Keratinocyte (primary cell): ENCODE measurements at regions not wholly inside any gene's neighbourhood (a gene's known extent, or its start where the extent isn't known, plus 50 kb on each side); places are given as distances from the start of the nearest gene placed in this dataset.

Experiments used
- DNase-seq: peaks from one replicate; pipeline ENCODE4 v3.0.0-alpha.2; 2011; ENCODE audit warnings: low read depth, missing footprints, low spot score
- FAIRE-seq: peaks from 2 replicates; lab custom pipeline; 2011; peaks lifted over from hg19 to GRCh38; lab: Jason Lieb, UNC
- H2AFZ ChIP-seq: 2 replicates; pipeline ENCODE4 v1.6.0; 2012; ENCODE audit warnings: low read length, control low read depth, inconsistent platforms; ENCODE audit not compliant: control insufficient read depth
- H3K27ac ChIP-seq: 2 replicates; pipeline ENCODE4 v1.5.1; 2011; ENCODE audit warnings: low read length; ENCODE audit not compliant: control insufficient read depth, insufficient read depth
- H3K27me3 ChIP-seq: 3 replicates; pipeline ENCODE4 v1.6.0; 2011; ENCODE audit warnings: low read length; ENCODE audit not compliant: control insufficient read depth, insufficient read depth; ENCODE audit errors: extremely low read depth
- H3K36me3 ChIP-seq, 2 experiments: 2 replicates in 1 of 2; 3 replicates in 1 of 2; pipeline ENCODE4 v1.5.1; 2011; ENCODE audit warnings: low read length in 2 of 2, mild to moderate bottlenecking in 1 of 2; ENCODE audit not compliant: control insufficient read depth in 2 of 2, insufficient read depth in 2 of 2; ENCODE audit errors: extremely low read depth in 1 of 2
- H3K4me1 ChIP-seq: 3 replicates; pipeline ENCODE4 v1.5.1; 2011; ENCODE audit warnings: low read length; ENCODE audit not compliant: control insufficient read depth, insufficient read depth; ENCODE audit errors: extremely low read depth
- H3K4me2 ChIP-seq: 3 replicates; pipeline ENCODE4 v1.6.0; 2011; ENCODE audit warnings: low read depth, low read length; ENCODE audit not compliant: control insufficient read depth, insufficient read depth; ENCODE audit errors: extremely low read depth
- H3K4me3 ChIP-seq, 3 experiments: fragments of 200-600 bp in 1 of 3; sonication (generic) in 1 of 3; 2 replicates in 2 of 3; 3 replicates in 1 of 3; pipeline ENCODE4 v1.5.1; 2011 to 2016; ENCODE audit warnings: low read length in 3 of 3, mild to moderate bottlenecking in 3 of 3, control low read depth in 2 of 3, inconsistent platforms in 1 of 3, low read depth in 1 of 3, mixed read lengths in 1 of 3, mixed run types in 1 of 3, moderate library complexity in 1 of 3; ENCODE audit not compliant: control insufficient read depth in 2 of 3, insufficient read depth in 2 of 3; ENCODE audit errors: extremely low read depth in 1 of 3
- H3K79me2 ChIP-seq: 2 replicates; pipeline ENCODE4 v1.6.0; 2012; ENCODE audit warnings: low read length; ENCODE audit not compliant: control insufficient read depth, insufficient read depth
- H3K9ac ChIP-seq: 3 replicates; pipeline ENCODE4 v1.6.0; 2011; ENCODE audit warnings: low read length; ENCODE audit not compliant: control insufficient read depth, insufficient read depth; ENCODE audit errors: extremely low read depth
- H3K9me1 ChIP-seq: 3 replicates; pipeline ENCODE4 v1.6.0; 2011; ENCODE audit warnings: low read length; ENCODE audit not compliant: control insufficient read depth, insufficient read depth; ENCODE audit errors: extremely low read depth
- H3K9me3 ChIP-seq: 2 replicates; pipeline ENCODE4 v1.5.1; 2012; ENCODE audit warnings: low read depth, low read length; ENCODE audit not compliant: control insufficient read depth
- H4K20me1 ChIP-seq: 3 replicates; pipeline ENCODE4 v1.6.0; 2011; ENCODE audit warnings: low read length; ENCODE audit not compliant: control insufficient read depth, insufficient read depth; ENCODE audit errors: extremely low read depth
- EZH2 ChIP-seq: IDR thresholded peaks from one replicate; pipeline ENCODE4 v1.6.1; 2012; ENCODE audit warnings: inconsistent platforms, mild to moderate bottlenecking, low read length, moderate library complexity
- dilution Hi-C: fragments of 300-500 bp; cut with MboI; formaldehyde crosslinking; loops from one replicate; pipeline ENCODE4 v1.7.0; 2020; ENCODE audit warnings: low sequenced_read_pairs; ENCODE audit not compliant: extremely low pct_ligation_motif_present
- TF ChIP-seq, protein P1 (sequence below), 3 experiments: IDR thresholded peaks in 1 of 3; conservative IDR thresholded peaks in 1 of 3; optimal IDR thresholded peaks in 1 of 3; 2 replicates in 2 of 3; 3 replicates in 1 of 3; pipeline versions ENCODE3 to v1.5.1; 2011; ENCODE audit warnings: low read length in 3 of 3, mild to moderate bottlenecking in 3 of 3, moderate library complexity in 2 of 3, control low read depth in 1 of 3, inconsistent platforms in 1 of 3; ENCODE audit not compliant: insufficient read depth in 2 of 3; ENCODE audit errors: extremely low read depth in 1 of 3

DNA sequence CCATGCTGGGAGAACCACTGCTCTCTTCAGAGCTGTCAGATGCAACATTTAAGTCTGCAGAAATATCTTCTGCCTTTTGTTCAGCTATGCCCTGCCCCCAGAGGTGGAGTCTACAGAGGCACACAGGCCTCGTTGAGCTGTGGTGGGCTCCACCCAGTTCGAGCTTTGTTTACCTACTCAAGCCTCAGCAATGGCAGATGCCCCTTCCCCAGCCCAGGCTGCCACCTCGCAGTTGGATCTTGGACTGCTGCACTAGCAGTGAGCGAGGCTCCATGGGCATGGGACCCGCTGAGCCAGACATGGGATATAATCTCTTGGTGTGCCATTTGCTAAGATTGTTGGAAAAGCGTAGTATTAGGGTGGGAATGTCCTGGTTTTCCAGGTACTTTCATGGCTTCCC, 229.1 kb upstream of the C11orf87 start:
- Histone ChIP-seq H3K27ac (no peak overlapping the region), H3K9me1 (no peaks in the 10 kb centered on the region), H3K4me2 (no peak overlapping the region), H3K9me3 (no peaks in the 10 kb centered on the region), H3K79me2 (no peaks in the 10 kb centered on the region), H4K20me1 (no peaks in the 10 kb centered on the region), H3K4me1 (no peaks in the 10 kb centered on the region), H3K36me3 (no peaks in the 10 kb centered on the region), H2AFZ (no peak overlapping the region), H3K9ac (no peak overlapping the region), H3K27me3 (no peaks in the 10 kb centered on the region), H3K4me3 (no peak overlapping the region)
- no peak for DNase-seq
- FAIRE-seq = no peak
- TF ChIP-seq EZH2 = no peak
- TF ChIP-seq, protein P1, sequence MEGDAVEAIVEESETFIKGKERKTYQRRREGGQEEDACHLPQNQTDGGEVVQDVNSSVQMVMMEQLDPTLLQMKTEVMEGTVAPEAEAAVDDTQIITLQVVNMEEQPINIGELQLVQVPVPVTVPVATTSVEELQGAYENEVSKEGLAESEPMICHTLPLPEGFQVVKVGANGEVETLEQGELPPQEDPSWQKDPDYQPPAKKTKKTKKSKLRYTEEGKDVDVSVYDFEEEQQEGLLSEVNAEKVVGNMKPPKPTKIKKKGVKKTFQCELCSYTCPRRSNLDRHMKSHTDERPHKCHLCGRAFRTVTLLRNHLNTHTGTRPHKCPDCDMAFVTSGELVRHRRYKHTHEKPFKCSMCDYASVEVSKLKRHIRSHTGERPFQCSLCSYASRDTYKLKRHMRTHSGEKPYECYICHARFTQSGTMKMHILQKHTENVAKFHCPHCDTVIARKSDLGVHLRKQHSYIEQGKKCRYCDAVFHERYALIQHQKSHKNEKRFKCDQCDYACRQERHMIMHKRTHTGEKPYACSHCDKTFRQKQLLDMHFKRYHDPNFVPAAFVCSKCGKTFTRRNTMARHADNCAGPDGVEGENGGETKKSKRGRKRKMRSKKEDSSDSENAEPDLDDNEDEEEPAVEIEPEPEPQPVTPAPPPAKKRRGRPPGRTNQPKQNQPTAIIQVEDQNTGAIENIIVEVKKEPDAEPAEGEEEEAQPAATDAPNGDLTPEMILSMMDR (optimal IDR thresholded peaks at IDR 0.05 in 1 of 3, IDR thresholded peaks at IDR 0.05 in 1 of 3, conservative IDR thresholded peaks at IDR 0.05 in 1 of 3; ENCODE audit: extremely low read depth in 1 of 3, insufficient read depth in 2 of 3, low read length in 3 of 3) = no peak
- dilution Hi-C loops = no loop called here

DNA sequence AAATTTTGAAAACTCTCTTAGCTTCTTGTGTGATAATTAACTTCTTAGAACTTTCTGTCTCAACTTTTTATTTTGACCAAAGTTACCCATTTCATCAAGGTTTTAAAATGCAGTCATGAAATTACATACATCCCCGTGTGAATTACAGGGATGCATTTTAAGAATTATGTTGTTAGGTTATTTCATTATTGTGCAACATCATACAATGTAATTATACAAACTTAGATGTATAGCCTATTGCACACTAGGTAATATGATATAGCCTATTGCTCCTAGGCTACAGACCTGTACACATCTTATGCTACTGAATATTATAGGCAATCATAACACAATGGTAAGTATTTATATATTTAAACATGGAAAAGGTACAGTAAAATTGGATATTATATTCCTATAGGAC, 228.1 kb upstream of the C11orf87 start:
- FAIRE-seq = no peak

More for the DNA sequence above, 228.1 kb upstream of the C11orf87 start:
- H2AFZ ChIP-seq = no peak overlapping the region
- H3K9ac ChIP-seq = no peak overlapping the region
- TF ChIP-seq EZH2 = no peak
- TF ChIP-seq, protein P1 (optimal IDR thresholded peaks at IDR 0.05 in 1 of 3, IDR thresholded peaks at IDR 0.05 in 1 of 3, conservative IDR thresholded peaks at IDR 0.05 in 1 of 3; ENCODE audit: extremely low read depth in 1 of 3, insufficient read depth in 2 of 3, low read length in 3 of 3) = no peak
- H3K4me1 ChIP-seq = no peaks in the 10 kb centered on the region
- no peaks in the 10 kb centered on the region for H3K9me1 ChIP-seq
- DNase-seq = no peak
- H3K36me3 ChIP-seq = no peaks in the 10 kb centered on the region
- H4K20me1 ChIP-seq = no peaks in the 10 kb centered on the region
- no peaks in the 10 kb centered on the region for H3K27me3 ChIP-seq
- no peak overlapping the region for H3K4me2 ChIP-seq
- H3K79me2 ChIP-seq = no peaks in the 10 kb centered on the region
- dilution Hi-C loops = no loop called here
- H3K27ac ChIP-seq = no peak overlapping the region
- no peaks in the 10 kb centered on the region for H3K9me3 ChIP-seq
- H3K4me3 ChIP-seq = no peak overlapping the region
